CD4-positive, alpha-beta T cell (primary cell): ENCODE measurements at regions not wholly inside any gene's neighbourhood (a gene's known extent, or its start where the extent isn't known, plus 50 kb on each side); places are given as distances from the start of the nearest gene placed in this dataset.
"Not testable (repeated sequence)": the region's sequence is repeated elsewhere in the genome, so short reads cannot be mapped to it uniquely, and the experiment has no call there.

ENCODE experiments used
- ATAC-seq: fragments of 200-7000 bp; cut with Tn5 transposase; one replicate; pipeline ENCODE4 v1.10.0; 2022; ENCODE audit warnings: mild to moderate bottlenecking; ENCODE audit not compliant: poor library complexity
- CTCF ChIA-PET: fragments of 350-600 bp; sonication (Branson Sonifier 250); formaldehyde crosslinking; loops from one replicate; lab custom pipeline; 2021; ENCODE audit warnings: antibody characterized with exemption, inconsistent platforms; lab: Charles Lee
- POLR2A ChIA-PET: fragments of 350-600 bp; sonication (Branson Sonifier 250); formaldehyde crosslinking; loops from one replicate; lab custom pipeline; 2021; ENCODE audit warnings: antibody characterized with exemption, inconsistent platforms; lab: Charles Lee
- DNase-seq, 14 experiments: peaks; one replicate each; pipeline ENCODE4 v3.0.0-alpha.2; 2013 to 2020; ENCODE audit warnings: mixed read lengths in 2 of 14
- H3K27ac ChIP-seq, 2 donors: one replicate each; pipeline versions ENCODE4 v1.5.1 to v1.7.0; 2013; ENCODE audit warnings: low read length in 2 of 2, low read depth in 1 of 2, mild to moderate bottlenecking in 1 of 2
- H3K27me3 ChIP-seq, 2 experiments: 1 replicate in 1 of 2; 2 replicates in 1 of 2; pipeline versions ENCODE4 v1.6.1 to v1.7.0; 2013; ENCODE audit warnings: low read length in 2 of 2, control low read depth in 1 of 2, mild to moderate bottlenecking in 1 of 2, moderate library complexity in 1 of 2; ENCODE audit not compliant: insufficient read depth in 2 of 2, control insufficient read depth in 1 of 2
- H3K36me3 ChIP-seq: one replicate; pipeline ENCODE4 v1.6.1; 2013; ENCODE audit warnings: low read length, control low read depth; ENCODE audit not compliant: insufficient read depth
- H3K4me1 ChIP-seq: one replicate; pipeline ENCODE4 v1.6.1; 2013; ENCODE audit warnings: low read length, control low read depth; ENCODE audit not compliant: insufficient read depth
- H3K4me3 ChIP-seq: one replicate; pipeline ENCODE4 v1.5.1; 2013; ENCODE audit warnings: mild to moderate bottlenecking, low read length, moderate library complexity
- H3K9me3 ChIP-seq, 2 experiments: 1 replicate in 1 of 2; 2 replicates in 1 of 2; pipeline versions ENCODE4 v1.6.1 to v1.7.0; 2013; ENCODE audit warnings: low read length in 2 of 2, mild to moderate bottlenecking in 2 of 2, control low read depth in 1 of 2, moderate library complexity in 1 of 2; ENCODE audit not compliant: control insufficient read depth in 1 of 2, insufficient read depth in 1 of 2
- H3K27ac Mint-ChIP-seq: one replicate; pipeline ENCODE4 v1.8.0; 2020; ENCODE audit warnings: mixed read lengths
- H3K27me3 Mint-ChIP-seq: one replicate; pipeline ENCODE4 v1.8.0; 2021; ENCODE audit warnings: mixed read lengths
- H3K36me3 Mint-ChIP-seq: one replicate; pipeline ENCODE4 v1.8.0; 2021; ENCODE audit warnings: low read depth, mixed read lengths
- H3K4me1 Mint-ChIP-seq: one replicate; pipeline ENCODE4 v1.8.0; 2021; ENCODE audit warnings: low read depth, mixed read lengths
- H3K4me3 Mint-ChIP-seq: one replicate; pipeline ENCODE4 v1.8.0; 2020; ENCODE audit warnings: mild to moderate bottlenecking, mixed read lengths
- H3K9me3 Mint-ChIP-seq: one replicate; pipeline ENCODE4 v1.8.0; 2020; ENCODE audit warnings: mixed read lengths
- intact Hi-C, 2 experiments: fragments of 100-400 bp; cut with DNase I in 1 of 2; cut with micrococcal nuclease in 1 of 2; formaldehyde crosslinking; loops; one replicate each; pipeline versions ENCODE4 v1.15.1 to v1.9.0; 2023 to 2025; cut with DNase I, micrococcal nuclease
- TF ChIP-seq, protein P1 (sequence below): fragments of 200-600 bp; IDR thresholded peaks from one replicate; pipeline ENCODE4 v1.8.0; 2022; ENCODE audit warnings: antibody characterized with exemption, mild to moderate bottlenecking

GRCh38 chr13:18233783-18234299, 947.8 kb downstream of the TUBA3C start:
- Histone ChIP-seq H3K36me3 (no peaks in the 10 kb centered on the region), H3K4me3 (no peak overlapping the region), H3K27me3 (no peaks in the 10 kb centered on the region), H3K27ac (no peak overlapping the region), H3K9me3 (peaks cover 0 to 50% of the 10 kb centered on the region in 2 experiments), H3K4me1 (no peaks in the 10 kb centered on the region)
- Mint-ChIP-seq H3K27ac (no peak overlapping the region), H3K9me3 (no peaks in the 10 kb centered on the region), H3K4me1 (no peaks in the 10 kb centered on the region), H3K4me3 (no peak overlapping the region), H3K36me3 (no peaks in the 10 kb centered on the region), H3K27me3 (no peaks in the 10 kb centered on the region)
- TF ChIP-seq, protein P1, sequence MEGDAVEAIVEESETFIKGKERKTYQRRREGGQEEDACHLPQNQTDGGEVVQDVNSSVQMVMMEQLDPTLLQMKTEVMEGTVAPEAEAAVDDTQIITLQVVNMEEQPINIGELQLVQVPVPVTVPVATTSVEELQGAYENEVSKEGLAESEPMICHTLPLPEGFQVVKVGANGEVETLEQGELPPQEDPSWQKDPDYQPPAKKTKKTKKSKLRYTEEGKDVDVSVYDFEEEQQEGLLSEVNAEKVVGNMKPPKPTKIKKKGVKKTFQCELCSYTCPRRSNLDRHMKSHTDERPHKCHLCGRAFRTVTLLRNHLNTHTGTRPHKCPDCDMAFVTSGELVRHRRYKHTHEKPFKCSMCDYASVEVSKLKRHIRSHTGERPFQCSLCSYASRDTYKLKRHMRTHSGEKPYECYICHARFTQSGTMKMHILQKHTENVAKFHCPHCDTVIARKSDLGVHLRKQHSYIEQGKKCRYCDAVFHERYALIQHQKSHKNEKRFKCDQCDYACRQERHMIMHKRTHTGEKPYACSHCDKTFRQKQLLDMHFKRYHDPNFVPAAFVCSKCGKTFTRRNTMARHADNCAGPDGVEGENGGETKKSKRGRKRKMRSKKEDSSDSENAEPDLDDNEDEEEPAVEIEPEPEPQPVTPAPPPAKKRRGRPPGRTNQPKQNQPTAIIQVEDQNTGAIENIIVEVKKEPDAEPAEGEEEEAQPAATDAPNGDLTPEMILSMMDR: no peak
- DNase-seq (no peak), ATAC-seq (no peak)
- ChIA-PET POLR2A (no interaction called here), CTCF (no interaction called here)
- intact Hi-C loops: no loop called here

- H3K27ac ChIP-seq: no peak overlapping the region
These were observed 948.4 kb downstream of the TUBA3C start for GRCh38 chr13:18232994-18233782.

GRCh38 chr13:18232298-18232993, 949.2 kb downstream of the TUBA3C start:
- Mint-ChIP-seq H3K36me3 (no peaks in the 10 kb centered on the region), H3K9me3 (no peaks in the 10 kb centered on the region), H3K4me1 (no peaks in the 10 kb centered on the region), H3K27ac (no peak overlapping the region), H3K4me3 (no peak overlapping the region), H3K27me3 (no peaks in the 10 kb centered on the region)
- H3K27me3 ChIP-seq: no peaks in the 10 kb centered on the region
- no peaks in the 10 kb centered on the region for H3K4me1 ChIP-seq
- H3K9me3 ChIP-seq: peaks cover 0 to 50% of the 10 kb centered on the region in 2 experiments
- no peak for ATAC-seq
- TF ChIP-seq, protein P1: no peak
- H3K4me3 ChIP-seq: no peak overlapping the region
- CTCF ChIA-PET: no interaction called here
- POLR2A ChIA-PET: no interaction called here
- H3K27ac ChIP-seq: no peak overlapping the region
- DNase-seq: peak in 1 of 14 experiments; percentile 7
- intact Hi-C loops: no loop called here
- H3K36me3 ChIP-seq: no peaks in the 10 kb centered on the region

More at GRCh38 chr13:18232994-18233782, 948.4 kb downstream of the TUBA3C start:
- H3K9me3 Mint-ChIP-seq: no peaks in the 10 kb centered on the region
- intact Hi-C loops: no loop called here
- Histone ChIP-seq H3K36me3 (no peaks in the 10 kb centered on the region), H3K4me1 (no peaks in the 10 kb centered on the region), H3K27me3 (no peaks in the 10 kb centered on the region), H3K9me3 (peaks cover 0 to 50% of the 10 kb centered on the region in 2 experiments), H3K4me3 (no peak overlapping the region)
- CTCF ChIA-PET: no interaction called here
- H3K4me3 Mint-ChIP-seq: no peak overlapping the region
- H3K36me3 Mint-ChIP-seq: no peaks in the 10 kb centered on the region
- ATAC-seq (no peak), DNase-seq (no peak)
- H3K27ac Mint-ChIP-seq: no peak overlapping the region
- no peaks in the 10 kb centered on the region for H3K4me1 Mint-ChIP-seq
- POLR2A ChIA-PET: no interaction called here
- TF ChIP-seq, protein P1: no peak
- H3K27me3 Mint-ChIP-seq: no peaks in the 10 kb centered on the region

DNA sequence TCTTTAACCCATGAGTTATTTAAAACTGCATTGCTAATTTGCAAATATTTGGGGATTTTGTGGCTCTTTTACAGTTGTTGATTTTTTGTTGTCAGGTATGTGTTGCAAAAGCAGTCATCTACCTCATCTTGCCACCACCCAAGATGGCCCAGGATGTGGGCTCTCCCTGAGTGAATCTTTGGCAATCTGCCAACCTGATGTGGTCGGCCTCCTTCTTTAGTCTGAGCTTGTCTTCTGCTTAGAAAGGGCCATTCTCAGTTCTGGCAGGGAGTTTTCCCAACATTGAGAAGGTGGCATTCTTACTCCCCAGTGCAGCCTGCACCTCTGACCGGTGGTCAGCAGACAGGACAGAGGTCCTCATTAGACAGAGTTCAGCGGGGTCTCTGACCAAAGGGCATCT, 957.2 kb downstream of the TUBA3C start:
- CTCF ChIA-PET, H3K27me3 Mint-ChIP-seq: not testable (repeated sequence)

DNA sequence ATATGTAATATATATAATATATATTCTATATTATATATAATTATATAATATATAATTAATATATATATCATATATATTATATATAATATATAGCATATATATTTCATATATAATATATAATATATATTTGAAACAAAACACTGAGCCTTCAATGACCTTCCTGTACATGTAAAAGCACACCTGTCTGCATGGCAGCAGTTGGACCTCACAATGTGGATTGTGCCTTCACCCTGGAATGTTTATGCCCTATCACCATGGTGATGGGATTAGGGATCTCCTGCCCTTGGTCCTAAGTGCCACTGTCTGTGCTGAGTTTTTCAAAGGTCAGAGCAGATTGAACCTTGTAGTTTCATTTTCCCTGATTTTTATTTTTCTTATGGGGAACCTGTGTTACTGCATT, 966.9 kb downstream of the TUBA3C start:
- H3K4me1 ChIP-seq, H3K4me3 ChIP-seq, H3K27ac Mint-ChIP-seq, H3K9me3 ChIP-seq, H3K9me3 Mint-ChIP-seq, H3K27me3 ChIP-seq, H3K27me3 Mint-ChIP-seq, POLR2A ChIA-PET, intact Hi-C loops, CTCF ChIA-PET, DNase-seq, H3K36me3 ChIP-seq, H3K4me3 Mint-ChIP-seq, ATAC-seq, H3K27ac ChIP-seq, H3K4me1 Mint-ChIP-seq, H3K36me3 Mint-ChIP-seq: not testable (repeated sequence)

More for the DNA sequence above, 957.2 kb downstream of the TUBA3C start:
- H3K36me3 ChIP-seq, H3K27ac Mint-ChIP-seq, intact Hi-C loops, H3K4me3 Mint-ChIP-seq, H3K4me3 ChIP-seq, ATAC-seq, POLR2A ChIA-PET, H3K4me1 ChIP-seq, H3K36me3 Mint-ChIP-seq, H3K9me3 Mint-ChIP-seq, H3K27me3 ChIP-seq, H3K9me3 ChIP-seq, H3K27ac ChIP-seq: not testable (repeated sequence)
- peak in 5 of 14 experiments; percentile 2 to 48 (median 33) for DNase-seq
- peaks cover 14% of the 10 kb centered on the region for H3K4me1 Mint-ChIP-seq
